BJ (cell line): ENCODE measurements at regions not wholly inside any gene's neighbourhood (a gene's known extent, or its start where the extent isn't known, plus 50 kb on each side); places are given as distances from the start of the nearest gene placed in this dataset.

Experiments used
- CTCF ChIA-PET: fragments of 350-600 bp; formaldehyde crosslinking; extraction: SDS; loops from one replicate; lab custom pipeline; 2021; ENCODE audit warnings: antibody characterized with exemption, inconsistent platforms; lab: Yijun Ruan, JAX
- POLR2A ChIA-PET: fragments of 300-600 bp; sonication (Branson Sonifier 250); formaldehyde crosslinking; extraction: SDS; loops from one replicate; lab custom pipeline; 2021; ENCODE audit warnings: antibody characterized with exemption; lab: Charles Lee
- DNase-seq: peaks from one replicate; pipeline ENCODE4 v3.0.0-alpha.2; 2011; ENCODE audit warnings: low read depth
- H3K27me3 ChIP-seq: 2 replicates; pipeline ENCODE4 v1.6.0; 2011; ENCODE audit warnings: low read length; ENCODE audit not compliant: control insufficient read depth, insufficient read depth
- H3K36me3 ChIP-seq: 2 replicates; pipeline ENCODE4 v1.5.1; 2011; ENCODE audit warnings: low read length; ENCODE audit not compliant: control insufficient read depth, insufficient read depth
- H3K4me3 ChIP-seq: 2 replicates; pipeline ENCODE4 v1.5.1; 2011; ENCODE audit warnings: low read depth, mild to moderate bottlenecking, control low read depth, low read length
- CTCF ChIP-seq: IDR thresholded peaks from 2 replicates; pipeline ENCODE4 v1.5.1; 2011; ENCODE audit warnings: low read depth, mild to moderate bottlenecking, control low read depth, inconsistent platforms, low read length, moderate library complexity; ENCODE audit not compliant: insufficient read depth

DNA sequence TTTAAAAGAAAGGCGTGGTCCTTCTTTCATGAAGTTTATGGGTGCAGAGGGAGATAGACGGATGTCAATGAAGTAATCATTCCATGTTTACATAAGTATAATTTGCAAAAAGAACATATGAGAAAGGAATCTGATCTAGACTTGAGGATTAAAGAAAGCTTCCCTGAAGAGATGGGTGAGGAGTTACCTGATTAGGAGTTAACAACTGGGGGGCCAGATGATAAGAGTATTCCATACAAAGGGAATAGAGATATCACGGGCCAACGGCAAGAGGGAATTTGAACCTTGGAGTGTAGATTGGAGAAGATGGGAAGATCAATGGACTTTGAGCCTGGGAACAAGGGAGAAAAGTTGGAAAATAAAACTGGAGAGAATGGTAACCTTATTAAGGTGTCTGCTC is 1959.9 kb upstream of the WWC1 start:
- no peak for DNase-seq
- H3K4me3 ChIP-seq: no peak overlapping the region
- ChIA-PET CTCF (no interaction called here), POLR2A (no interaction called here)
- H3K36me3 ChIP-seq: no peaks in the 10 kb centered on the region
- H3K27me3 ChIP-seq: no peaks in the 10 kb centered on the region
- TF ChIP-seq CTCF: no peak

- no peak for TF ChIP-seq CTCF
- Histone ChIP-seq H3K4me3 (no peak overlapping the region), H3K27me3 (no peaks in the 10 kb centered on the region), H3K36me3 (no peaks in the 10 kb centered on the region)
- POLR2A ChIA-PET: no interaction called here
- DNase-seq: no peak
- CTCF ChIA-PET: no interaction called here
Observed at GRCh38 chr5:166338801-166339200, 1952.6 kb upstream of the WWC1 start.

GRCh38 chr5:166340039-166340438 is 1951.4 kb upstream of the WWC1 start:
- H3K27me3 ChIP-seq: no peaks in the 10 kb centered on the region
- no peak overlapping the region for H3K4me3 ChIP-seq
- H3K36me3 ChIP-seq: no peaks in the 10 kb centered on the region
- no peak for DNase-seq
- TF ChIP-seq CTCF: no peak
- ChIA-PET CTCF (no interaction called here), POLR2A (no interaction called here)

DNA sequence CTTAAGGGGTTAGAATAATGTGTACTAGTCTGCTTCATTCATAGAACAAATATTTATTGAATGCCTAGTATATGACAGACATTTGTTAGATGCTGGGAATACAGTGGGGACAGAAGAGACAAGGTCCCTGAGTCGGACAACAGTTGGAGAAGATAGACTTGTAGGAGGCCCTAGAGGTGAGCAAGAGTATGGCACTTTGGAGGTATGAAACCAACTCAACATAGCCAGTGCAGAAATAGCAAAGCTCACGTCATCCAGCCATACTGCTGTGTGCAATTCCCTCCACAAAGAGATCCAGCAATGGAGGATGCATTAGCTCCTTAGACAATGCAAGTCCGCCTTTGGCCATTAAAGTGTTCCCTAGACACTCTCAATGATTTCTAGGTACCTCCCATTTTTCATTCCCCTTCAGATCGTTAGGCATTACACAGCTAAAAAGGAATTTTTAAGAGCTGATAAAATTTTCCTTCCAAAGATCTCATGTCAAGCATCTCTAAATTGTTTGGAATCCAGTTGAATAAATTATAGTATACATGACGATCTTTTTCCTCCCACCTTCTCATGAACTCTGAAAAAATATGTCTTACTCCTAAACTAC is 1949.6 kb upstream of the WWC1 start:
- ChIA-PET CTCF (no interaction called here), POLR2A (no interaction called here)
- Histone ChIP-seq H3K27me3 (no peaks in the 10 kb centered on the region), H3K36me3 (no peaks in the 10 kb centered on the region), H3K4me3 (no peak overlapping the region)
- no peak for DNase-seq
- TF ChIP-seq CTCF: 0 out of 2 replicates have a peak, but pooled peaks have one; percentile 5

DNA sequence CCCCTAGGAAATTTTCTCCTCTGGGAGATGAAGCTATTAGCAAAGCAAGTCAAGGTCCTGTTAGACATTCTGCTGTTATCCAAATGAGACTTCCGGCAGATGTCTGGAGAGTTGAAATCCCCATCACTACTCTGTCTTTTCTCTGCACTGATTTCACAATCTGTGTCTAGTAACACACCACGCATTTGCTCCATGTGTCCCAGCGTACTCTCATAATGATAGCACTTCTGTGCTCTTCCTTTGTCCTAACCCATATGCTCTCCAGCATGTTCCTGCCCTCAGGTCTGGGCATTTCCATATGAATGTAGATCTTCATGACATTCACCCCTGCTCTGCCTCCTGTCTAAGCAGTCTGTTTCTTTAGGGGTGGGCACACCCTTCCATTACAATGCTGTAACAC is 1949.0 kb upstream of the WWC1 start:
- DNase-seq: no peak
- CTCF ChIA-PET: no interaction called here
- H3K27me3 ChIP-seq: no peaks in the 10 kb centered on the region
- POLR2A ChIA-PET: no interaction called here
- no peak overlapping the region for H3K4me3 ChIP-seq
- TF ChIP-seq CTCF: no peak
- H3K36me3 ChIP-seq: no peaks in the 10 kb centered on the region
